Osteoblast (primary cell): ENCODE measurements at regions not wholly inside any gene's neighbourhood (a gene's known extent, or its start where the extent isn't known, plus 50 kb on each side); places are given as distances from the start of the nearest gene placed in this dataset.

ENCODE experiments used
- DNase-seq: peaks from one replicate; pipeline ENCODE4 v3.0.0; 2011; ENCODE audit warnings: low spot score, mixed read lengths; ENCODE audit not compliant: insufficient read length; ENCODE audit errors: missing footprints
- H2AFZ ChIP-seq: 2 replicates; pipeline ENCODE4 v1.6.0; 2011; ENCODE audit warnings: mild to moderate bottlenecking, low read length
- H3K27ac ChIP-seq: 2 replicates; pipeline ENCODE4 v1.5.1; 2011; ENCODE audit warnings: mild to moderate bottlenecking, low read depth, low read length, moderate library complexity
- H3K27me3 ChIP-seq: 2 replicates; pipeline ENCODE4 v1.6.0; 2012; ENCODE audit warnings: mild to moderate bottlenecking, control low read depth, inconsistent platforms, low read length, moderate library complexity; ENCODE audit not compliant: insufficient read depth
- H3K36me3 ChIP-seq: 2 replicates; pipeline ENCODE4 v1.5.1; 2011; ENCODE audit warnings: mild to moderate bottlenecking, low read length, control low read depth, moderate library complexity; ENCODE audit not compliant: insufficient read depth
- H3K4me1 ChIP-seq: 2 replicates; pipeline ENCODE4 v1.5.1; 2011; ENCODE audit warnings: mild to moderate bottlenecking, low read length, control low read depth, moderate library complexity; ENCODE audit not compliant: insufficient read depth
- H3K4me2 ChIP-seq: 2 replicates; pipeline ENCODE4 v1.6.0; 2011; ENCODE audit warnings: mild to moderate bottlenecking, low read length; ENCODE audit not compliant: insufficient read depth
- H3K4me3 ChIP-seq: fragments of 200-600 bp; sonication (generic); 3 replicates; pipeline ENCODE4 v1.5.1; 2012; ENCODE audit warnings: mild to moderate bottlenecking, low read length, inconsistent platforms; ENCODE audit not compliant: insufficient read depth
- H3K79me2 ChIP-seq: 2 replicates; pipeline ENCODE4 v1.6.0; 2012; ENCODE audit warnings: mild to moderate bottlenecking, low read length, control low read depth, inconsistent platforms; ENCODE audit not compliant: insufficient read depth
- H3K9me3 ChIP-seq: 2 replicates; pipeline ENCODE4 v1.5.1; 2011; ENCODE audit warnings: low read depth, low read length, control low read depth
- H4K20me1 ChIP-seq: 2 replicates; pipeline ENCODE4 v1.6.0; 2012; ENCODE audit warnings: mild to moderate bottlenecking, low read length, control low read depth; ENCODE audit not compliant: insufficient read depth
- TF ChIP-seq, protein P1 (sequence below): IDR thresholded peaks from 2 replicates; pipeline ENCODE4 v1.5.1; 2011; ENCODE audit warnings: mild to moderate bottlenecking, low read depth, low read length, moderate library complexity; ENCODE audit errors: extremely low read depth

GRCh38 chr10:108523016-108523800 lies 1358.7 kb upstream of the SORCS1 start:
- no peaks in the 10 kb centered on the region for H3K36me3 ChIP-seq
- H3K4me1 ChIP-seq, result no peaks in the 10 kb centered on the region
- no peak overlapping the region for H2AFZ ChIP-seq
- H3K4me3 ChIP-seq, result no peak overlapping the region
- H3K4me2 ChIP-seq, result no peak overlapping the region
- no peak overlapping the region for H3K27ac ChIP-seq
- H3K9me3 ChIP-seq, result no peaks in the 10 kb centered on the region
- no peaks in the 10 kb centered on the region for H3K27me3 ChIP-seq
- DNase-seq, result no peak
- H3K79me2 ChIP-seq, result no peaks in the 10 kb centered on the region
- TF ChIP-seq, protein P1, sequence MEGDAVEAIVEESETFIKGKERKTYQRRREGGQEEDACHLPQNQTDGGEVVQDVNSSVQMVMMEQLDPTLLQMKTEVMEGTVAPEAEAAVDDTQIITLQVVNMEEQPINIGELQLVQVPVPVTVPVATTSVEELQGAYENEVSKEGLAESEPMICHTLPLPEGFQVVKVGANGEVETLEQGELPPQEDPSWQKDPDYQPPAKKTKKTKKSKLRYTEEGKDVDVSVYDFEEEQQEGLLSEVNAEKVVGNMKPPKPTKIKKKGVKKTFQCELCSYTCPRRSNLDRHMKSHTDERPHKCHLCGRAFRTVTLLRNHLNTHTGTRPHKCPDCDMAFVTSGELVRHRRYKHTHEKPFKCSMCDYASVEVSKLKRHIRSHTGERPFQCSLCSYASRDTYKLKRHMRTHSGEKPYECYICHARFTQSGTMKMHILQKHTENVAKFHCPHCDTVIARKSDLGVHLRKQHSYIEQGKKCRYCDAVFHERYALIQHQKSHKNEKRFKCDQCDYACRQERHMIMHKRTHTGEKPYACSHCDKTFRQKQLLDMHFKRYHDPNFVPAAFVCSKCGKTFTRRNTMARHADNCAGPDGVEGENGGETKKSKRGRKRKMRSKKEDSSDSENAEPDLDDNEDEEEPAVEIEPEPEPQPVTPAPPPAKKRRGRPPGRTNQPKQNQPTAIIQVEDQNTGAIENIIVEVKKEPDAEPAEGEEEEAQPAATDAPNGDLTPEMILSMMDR, result no peak
- no peaks in the 10 kb centered on the region for H4K20me1 ChIP-seq

DNA sequence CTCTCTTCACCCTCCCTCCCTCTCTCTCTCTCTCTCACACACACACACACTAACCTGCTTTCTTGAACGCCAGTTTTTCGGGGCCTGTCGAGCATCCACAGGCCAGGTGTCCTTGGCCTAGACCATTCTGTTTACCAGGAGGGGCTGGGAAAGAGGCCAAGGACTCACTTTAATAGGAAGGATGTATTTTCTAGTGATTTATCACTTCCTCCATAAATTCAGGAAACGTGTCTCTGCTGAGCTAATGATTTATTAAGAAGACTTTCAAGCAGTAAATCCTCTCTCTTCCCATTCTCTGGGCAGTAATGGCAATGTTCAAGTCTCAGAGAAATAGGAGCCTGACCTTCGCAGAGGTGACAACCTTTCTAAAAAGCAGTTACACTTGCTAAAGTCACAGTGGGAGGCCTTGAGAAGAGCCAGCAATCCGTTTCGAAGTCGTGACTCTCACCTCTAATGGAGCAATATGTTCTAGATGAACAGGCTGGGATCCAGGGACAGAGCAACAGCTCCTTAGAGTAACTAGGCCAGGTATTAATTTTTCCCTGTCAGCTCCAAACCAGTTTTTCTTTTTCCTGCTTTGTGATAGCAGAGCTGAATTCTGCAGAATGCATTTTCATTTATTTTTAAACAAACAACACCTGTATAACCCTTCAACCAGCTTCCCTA lies 1357.5 kb upstream of the SORCS1 start:
- Histone ChIP-seq H3K36me3 (no peaks in the 10 kb centered on the region), H3K4me2 (no peak overlapping the region), H3K4me1 (no peaks in the 10 kb centered on the region), H3K27ac (no peak overlapping the region), H3K79me2 (no peaks in the 10 kb centered on the region), H3K27me3 (no peaks in the 10 kb centered on the region), H3K4me3 (no peak overlapping the region), H4K20me1 (no peaks in the 10 kb centered on the region), H3K9me3 (no peaks in the 10 kb centered on the region), H2AFZ (no peak overlapping the region)
- no peak for DNase-seq
- TF ChIP-seq, protein P1, result no peak

DNA sequence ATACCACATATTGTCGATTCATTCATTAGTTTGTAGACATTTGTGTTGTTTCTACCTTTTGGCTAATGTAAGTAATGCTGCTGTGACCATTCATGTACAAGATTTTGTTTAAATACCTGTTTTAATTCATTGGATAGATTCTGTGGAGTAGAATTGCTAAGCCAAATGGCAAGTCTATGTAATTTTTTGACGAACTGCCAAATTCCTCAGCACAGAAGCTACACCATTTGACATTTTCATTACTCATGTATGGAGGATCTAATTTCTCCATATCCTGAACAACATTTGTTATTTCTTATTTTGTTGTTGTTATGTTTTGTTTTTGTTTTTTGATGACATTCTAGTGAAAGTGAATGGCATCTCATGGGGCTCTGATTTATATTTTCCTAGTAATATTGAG lies 1351.3 kb upstream of the SORCS1 start:
- H4K20me1 ChIP-seq, result no peaks in the 10 kb centered on the region
- no peaks in the 10 kb centered on the region for H3K36me3 ChIP-seq
- no peaks in the 10 kb centered on the region for H3K9me3 ChIP-seq
- no peak overlapping the region for H3K27ac ChIP-seq
- no peaks in the 10 kb centered on the region for H3K4me1 ChIP-seq
- no peaks in the 10 kb centered on the region for H3K27me3 ChIP-seq
- no peak overlapping the region for H2AFZ ChIP-seq
- H3K79me2 ChIP-seq, result no peaks in the 10 kb centered on the region
- no peak overlapping the region for H3K4me2 ChIP-seq
- DNase-seq, result no peak
- TF ChIP-seq, protein P1, result no peak
- H3K4me3 ChIP-seq, result no peak overlapping the region

DNA sequence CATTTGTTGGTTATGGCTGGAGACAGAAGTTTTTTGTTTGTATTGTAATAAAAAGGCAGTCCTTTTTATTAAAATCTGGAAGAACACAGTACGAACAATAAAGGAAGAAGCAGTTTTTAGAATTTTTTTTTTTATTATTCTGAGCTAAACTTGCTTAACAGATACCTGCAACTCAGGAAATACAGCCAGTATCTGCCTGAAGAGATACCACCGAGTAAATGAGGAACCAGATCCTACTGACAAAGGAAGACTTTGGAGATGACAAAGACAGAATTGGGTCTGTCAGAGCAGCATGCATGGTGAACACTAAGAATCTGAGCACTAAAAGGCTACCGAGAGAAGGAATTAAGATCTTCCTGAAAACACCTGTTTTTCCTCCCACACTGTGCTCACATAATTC lies 1335.9 kb upstream of the SORCS1 start:
- Histone ChIP-seq H4K20me1 (no peaks in the 10 kb centered on the region), H3K4me2 (no peak overlapping the region), H3K27ac (no peak overlapping the region), H3K9me3 (no peaks in the 10 kb centered on the region), H2AFZ (no peak overlapping the region), H3K79me2 (no peaks in the 10 kb centered on the region), H3K4me1 (no peaks in the 10 kb centered on the region), H3K4me3 (no peak overlapping the region), H3K27me3 (no peaks in the 10 kb centered on the region), H3K36me3 (no peaks in the 10 kb centered on the region)
- DNase-seq, result no peak
- TF ChIP-seq, protein P1, result no peak
